ENCODE measurements at regions not wholly inside any gene's neighbourhood (a gene's known extent, or its start where the extent isn't known, plus 50 kb on each side); places are given as distances from the start of the nearest gene placed in this dataset.
"Not testable (repeated sequence)": the region's sequence is repeated elsewhere in the genome, so short reads cannot be mapped to it uniquely, and the experiment has no call there.

DNA sequence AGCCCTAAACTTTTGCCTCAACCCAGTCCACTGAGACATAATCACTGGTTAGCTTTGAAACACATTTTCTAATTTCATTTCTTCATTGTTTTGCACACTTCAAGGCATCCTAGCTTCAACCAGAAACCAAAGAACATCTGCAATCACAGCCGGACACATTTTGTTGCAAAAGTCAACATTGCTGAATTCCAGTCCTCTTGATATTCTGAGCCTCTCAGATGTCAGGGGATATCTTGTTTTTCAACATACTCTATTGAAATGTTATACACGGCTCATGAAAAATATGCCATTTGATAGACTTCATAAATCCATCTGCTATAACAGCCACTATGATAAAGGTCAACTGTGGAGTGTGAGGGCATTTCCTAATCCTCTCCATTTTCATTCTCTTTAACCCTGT is 241.6 kb upstream of the PUDP start:
- no peak for DNase-seq (ENCODE audit: low read depth, low spot score)

DNA sequence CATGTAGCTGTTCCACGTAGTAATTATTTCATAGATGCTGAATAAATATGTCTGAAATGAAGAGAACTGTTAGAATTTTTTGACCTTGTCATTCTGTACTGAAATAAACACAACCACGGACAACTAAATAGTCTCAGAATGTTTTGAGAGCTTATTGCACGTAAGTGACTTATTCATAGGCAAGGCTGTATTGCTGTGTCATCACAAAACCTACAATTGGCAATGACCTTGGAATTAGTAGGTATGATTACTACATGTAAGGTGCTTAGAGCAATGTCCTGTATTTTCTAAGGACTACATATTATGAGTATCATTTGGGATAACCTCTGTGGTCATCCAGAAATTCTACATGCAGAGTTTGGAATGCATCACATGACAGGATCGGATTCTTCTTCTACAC is 237.2 kb upstream of the PUDP start:
- DNase-seq (ENCODE audit: low read depth, low spot score), result no peak

DNA sequence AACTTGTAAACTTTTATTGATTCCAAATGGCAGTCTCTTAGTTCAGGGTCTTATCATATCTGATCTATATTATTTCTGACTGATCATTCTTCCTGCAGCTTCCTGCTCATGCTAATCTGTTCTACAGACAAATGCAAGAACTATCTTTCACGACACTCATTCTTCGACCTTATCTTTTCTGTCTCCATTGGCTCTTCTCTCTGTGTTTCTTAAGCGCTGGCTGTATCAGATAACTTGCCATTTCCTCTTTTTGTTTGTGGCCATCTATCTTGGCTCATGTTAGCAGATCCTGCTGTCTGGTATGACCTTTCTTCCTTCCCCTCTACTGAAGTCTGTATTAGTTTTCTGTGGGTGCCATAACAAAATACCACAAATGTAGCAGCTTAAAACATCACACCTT is 230.5 kb upstream of the PUDP start:
- DNase-seq (ENCODE audit: low read depth, low spot score), result no peak

GRCh38 chrX:7372825-7373525 is 225.0 kb upstream of the PUDP start:
- DNase-seq (ENCODE audit: low read depth, low spot score), result no peak

- DNase-seq (ENCODE audit: low read depth, low spot score), result no peak
Measured at GRCh38 chrX:7362111-7362510, 214.2 kb upstream of the PUDP start.

- no peak for DNase-seq (ENCODE audit: low read depth, low spot score)
Measured at GRCh38 chrX:7351926-7352325, 204.0 kb upstream of the PUDP start.

DNA sequence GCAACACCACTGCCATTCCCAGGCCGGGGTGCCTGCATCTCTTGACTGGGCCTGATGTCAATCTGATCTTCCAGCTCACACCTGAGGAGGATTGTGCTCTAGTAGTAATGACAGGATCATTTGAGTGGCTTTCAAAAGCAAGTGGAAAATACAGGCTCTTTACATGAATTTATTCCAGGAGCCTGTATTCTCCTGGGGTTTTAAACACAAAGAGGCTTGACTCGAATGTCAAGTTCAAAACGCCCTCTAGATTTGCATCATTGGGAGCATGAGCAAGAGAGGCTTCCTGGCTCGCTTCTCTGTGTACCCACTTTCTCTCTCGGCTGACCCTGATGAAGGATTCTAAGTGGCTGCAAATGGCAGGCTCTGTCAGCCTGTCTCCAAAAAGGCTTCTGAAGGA is 199.5 kb upstream of the PUDP start:
- no peak for DNase-seq (ENCODE audit: low read depth, low spot score)

- no peak for DNase-seq (ENCODE audit: low read depth, low spot score)
Measured at GRCh38 chrX:7346021-7346420, 198.1 kb upstream of the PUDP start.

GRCh38 chrX:7343181-7343580 is 195.2 kb upstream of the PUDP start:
- no peak for DNase-seq (ENCODE audit: low read depth, low spot score)

DNA sequence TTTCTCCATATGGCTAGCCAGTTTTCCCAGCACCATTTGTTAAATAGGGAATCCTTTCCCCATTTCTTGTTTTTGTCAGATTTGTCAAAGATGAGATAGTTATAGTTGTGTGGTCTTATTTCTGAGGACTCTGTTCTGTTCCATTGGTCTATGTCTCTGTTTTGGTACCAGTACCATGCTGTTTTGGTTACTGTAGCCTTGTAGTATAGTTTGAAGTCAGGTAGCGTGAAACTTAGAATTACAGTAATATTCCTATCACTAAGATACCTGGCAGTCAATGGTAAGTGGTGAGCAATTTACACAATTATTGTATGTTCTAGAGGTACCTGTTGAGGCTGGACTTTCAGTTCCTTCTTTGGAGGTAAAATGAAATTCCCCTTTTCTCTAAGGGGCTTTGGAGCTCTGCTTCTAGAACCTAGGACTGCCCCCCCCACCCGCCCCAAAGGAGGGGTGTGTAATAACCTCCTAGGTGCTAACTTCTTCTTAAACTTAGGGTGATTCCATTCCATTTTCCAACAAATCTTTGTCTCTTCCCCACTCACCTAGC is 187.9 kb upstream of the PUDP start:
- DNase-seq (ENCODE audit: low read depth, low spot score), result not testable (repeated sequence)

DNA sequence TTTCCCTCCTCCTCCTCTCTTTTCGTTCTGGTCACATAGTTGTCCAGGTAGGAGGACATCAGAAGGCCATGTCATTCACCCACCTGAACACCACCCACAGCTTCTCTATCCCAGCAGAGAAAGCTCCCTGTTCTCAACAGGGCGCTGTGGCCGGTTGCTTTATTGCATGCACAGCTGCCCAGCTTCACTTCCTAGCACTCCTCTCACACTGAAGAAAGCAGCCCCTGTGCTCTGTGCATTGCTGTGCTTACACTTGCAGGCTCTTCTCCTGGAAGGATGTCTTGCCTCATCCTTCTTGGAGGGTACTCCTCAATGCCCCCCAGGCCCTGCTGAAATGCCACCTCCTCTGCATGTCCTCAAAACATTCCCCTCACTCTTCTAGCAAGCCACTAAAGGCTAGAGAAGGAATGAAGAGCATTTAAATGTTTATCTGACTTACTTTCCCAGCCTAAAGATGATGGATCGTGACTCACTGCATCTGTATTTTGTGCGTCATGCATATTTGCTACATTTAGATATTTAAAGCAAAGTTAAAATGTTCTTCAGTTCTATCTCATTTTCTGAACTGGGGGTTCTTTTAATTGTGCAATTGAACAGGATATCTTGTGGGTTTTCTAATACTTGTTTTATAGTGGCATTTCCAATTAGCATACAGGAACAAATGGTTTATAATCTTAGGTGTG is 186.4 kb upstream of the PUDP start:
- DNase-seq (ENCODE audit: low read depth, low spot score), result no peak

- peak; percentile 7 for DNase-seq (ENCODE audit: low read depth, low spot score)
Measured at GRCh38 chrX:7330971-7331746, 183.2 kb upstream of the PUDP start.

DNA sequence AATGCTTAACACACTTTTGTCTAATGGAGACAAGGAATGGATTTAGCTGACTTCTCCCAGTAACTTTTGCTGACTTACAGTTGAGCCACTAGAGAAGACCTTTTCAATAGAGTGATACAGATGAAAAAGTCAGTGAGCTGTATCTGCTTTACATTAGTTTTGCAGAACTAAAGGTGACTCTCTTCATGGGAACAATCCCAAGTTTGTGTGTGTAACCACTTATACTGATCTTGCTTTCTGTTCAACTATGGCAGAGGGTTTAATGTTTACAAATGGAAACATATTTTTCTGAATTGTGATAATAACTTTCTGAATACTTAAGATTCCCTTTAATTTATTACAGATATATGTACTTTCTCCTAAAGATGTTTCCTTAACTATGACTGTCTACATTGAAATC is 182.6 kb upstream of the PUDP start:
- DNase-seq (ENCODE audit: low read depth, low spot score), result no peak

DNA sequence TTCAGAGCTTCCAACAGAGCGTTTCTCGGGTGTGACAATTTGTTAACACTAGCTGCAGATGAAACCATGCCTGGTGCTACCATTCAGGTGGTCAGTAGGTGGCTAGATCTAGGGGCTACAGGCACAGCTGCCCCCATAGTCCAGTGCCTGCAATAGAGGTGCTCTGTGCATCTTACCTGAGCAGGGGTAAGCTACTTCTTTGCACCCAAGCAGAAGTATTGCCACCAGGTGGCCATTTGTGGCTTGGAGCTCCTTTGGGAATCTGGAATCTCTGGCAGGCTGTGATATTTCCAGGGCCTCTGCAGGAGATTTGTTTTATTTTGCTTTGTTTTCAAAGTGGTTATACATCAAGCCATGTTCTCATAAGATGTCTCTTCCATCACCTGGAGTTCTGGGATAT is 170.7 kb upstream of the PUDP start:
- DNase-seq (ENCODE audit: low read depth, low spot score), result no peak

DNA sequence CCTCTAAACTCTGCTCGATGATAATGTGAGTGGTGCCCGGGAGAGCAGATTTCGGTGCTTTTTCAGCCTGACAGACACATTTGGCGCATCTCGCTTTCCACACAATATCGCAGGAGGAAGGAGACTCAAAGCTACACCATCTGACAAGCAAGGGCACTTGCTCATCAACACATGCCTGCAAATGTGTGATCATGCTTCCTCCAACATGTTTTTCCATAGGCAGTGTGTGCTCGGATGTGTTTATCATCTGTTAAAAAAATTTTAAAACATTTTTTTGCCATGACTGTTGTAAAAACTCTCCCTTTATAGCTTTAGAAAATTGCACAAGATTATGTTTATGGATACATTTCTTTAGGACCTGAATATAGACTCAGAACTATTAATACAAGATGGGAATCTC is 170.3 kb upstream of the PUDP start:
- DNase-seq (ENCODE audit: low read depth, low spot score), result no peak

DNA sequence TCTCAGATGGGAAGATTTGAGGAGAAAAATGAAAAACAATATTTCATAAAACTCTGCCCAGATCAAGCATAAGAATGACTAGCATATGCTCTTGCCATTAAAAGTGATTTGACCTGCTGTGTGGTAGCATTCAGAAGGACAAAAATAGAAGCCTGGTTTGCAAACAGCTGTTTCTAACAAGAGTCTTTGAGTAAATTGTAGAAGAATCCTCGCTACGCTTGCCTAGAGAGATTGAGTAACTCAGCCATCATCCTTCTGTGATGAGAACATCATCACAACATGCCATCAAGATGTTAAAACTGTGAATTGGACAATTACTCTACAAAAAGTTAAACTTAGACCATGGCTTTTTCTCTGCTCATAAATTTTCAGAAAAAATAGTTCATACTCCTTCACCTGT is 168.9 kb upstream of the PUDP start:
- DNase-seq (ENCODE audit: low read depth, low spot score), result no peak

DNA sequence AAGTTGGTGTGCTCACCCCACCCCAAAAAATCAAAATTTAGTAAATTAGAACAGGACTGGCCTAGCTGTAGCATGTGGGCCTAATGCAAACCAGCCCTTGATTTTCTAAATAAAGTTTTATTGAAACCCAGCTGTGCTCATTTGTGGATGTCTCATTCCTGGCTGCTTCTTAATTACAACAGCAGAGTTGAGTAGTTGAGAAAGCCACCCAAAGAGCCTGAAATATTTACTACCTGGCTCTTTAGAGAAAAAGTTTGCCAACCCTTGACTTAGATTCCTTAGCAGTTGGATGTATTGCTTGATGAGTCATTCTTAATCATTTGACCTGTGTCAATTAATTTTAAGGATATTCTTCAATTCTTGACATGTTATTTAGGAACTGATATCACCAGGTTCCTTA is 168.3 kb upstream of the PUDP start:
- no peak for DNase-seq (ENCODE audit: low read depth, low spot score)

DNA sequence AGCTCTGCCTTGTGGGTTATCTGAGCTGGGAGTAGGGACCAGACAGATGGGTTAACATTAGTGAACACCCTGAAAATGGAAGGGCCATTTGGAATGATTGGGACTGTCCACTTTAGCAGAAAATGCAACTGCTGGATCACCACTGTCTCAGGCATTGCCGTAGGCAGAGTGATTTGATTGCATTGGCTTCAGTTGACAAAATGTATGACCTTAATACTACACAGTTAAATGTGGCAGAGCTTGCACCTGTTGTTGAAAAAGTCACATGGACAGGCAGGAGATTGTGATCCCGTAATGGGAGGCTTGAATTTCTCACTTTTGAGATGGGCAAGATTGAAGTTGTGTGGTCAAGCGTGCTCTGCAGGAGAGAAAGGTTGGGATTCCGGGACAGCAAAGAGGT is 166.5 kb upstream of the PUDP start:
- DNase-seq (ENCODE audit: low read depth, low spot score), result no peak

GRCh38 chrX:7307720-7308119 is 159.8 kb upstream of the PUDP start:
- DNase-seq (ENCODE audit: low read depth, low spot score), result no peak

DNA sequence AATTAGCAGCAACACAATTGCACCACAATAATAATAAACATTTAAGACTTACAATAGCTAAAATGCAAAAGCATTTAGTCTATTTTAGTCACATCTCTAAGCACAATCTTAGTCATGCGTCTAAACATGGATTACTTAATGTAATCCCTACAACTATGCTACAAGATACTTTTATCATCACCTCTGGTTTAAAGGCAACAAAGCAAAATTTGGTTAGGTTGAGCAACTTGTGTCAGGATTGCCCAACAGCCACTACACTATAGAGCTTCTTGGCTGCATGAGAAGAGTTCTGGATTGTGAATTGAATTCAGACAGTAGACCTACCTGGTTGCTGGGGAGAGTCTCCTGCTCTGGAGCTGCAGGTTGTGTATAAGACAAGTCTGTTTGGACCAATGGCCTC is 146.5 kb upstream of the PUDP start:
- DNase-seq (ENCODE audit: low read depth, low spot score), result no peak

DNA sequence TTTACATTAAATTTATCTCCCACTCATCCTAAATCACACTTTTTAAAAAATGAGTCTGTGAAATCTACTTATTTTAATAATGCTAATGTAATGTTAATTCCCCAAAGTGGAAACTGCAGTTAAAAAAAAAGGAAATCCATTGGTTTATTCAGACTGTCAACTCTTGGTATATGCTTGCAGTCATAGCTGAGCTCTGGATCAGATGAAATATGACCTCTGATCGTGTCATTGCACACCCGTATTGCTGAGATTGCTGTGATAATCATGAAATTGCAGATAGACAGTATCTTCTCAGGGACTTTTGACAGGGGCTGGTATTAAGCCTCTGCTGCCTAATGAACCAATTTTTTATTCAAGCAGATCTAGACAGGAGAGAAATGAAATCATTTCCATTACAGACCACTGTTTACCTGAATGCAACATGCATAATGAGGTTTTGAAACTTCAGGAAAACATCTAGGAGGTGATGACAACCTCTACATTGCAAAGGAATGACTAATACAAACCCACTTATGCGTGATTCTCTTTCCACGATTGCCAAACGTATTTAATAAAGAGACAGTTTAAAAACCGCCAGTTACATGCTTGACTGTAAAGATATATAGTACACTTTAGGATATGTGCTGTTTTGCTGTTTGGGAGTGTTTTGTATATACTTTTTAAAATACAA is 138.3 kb upstream of the PUDP start:
- DNase-seq (ENCODE audit: low read depth, low spot score), result no peak

DNA sequence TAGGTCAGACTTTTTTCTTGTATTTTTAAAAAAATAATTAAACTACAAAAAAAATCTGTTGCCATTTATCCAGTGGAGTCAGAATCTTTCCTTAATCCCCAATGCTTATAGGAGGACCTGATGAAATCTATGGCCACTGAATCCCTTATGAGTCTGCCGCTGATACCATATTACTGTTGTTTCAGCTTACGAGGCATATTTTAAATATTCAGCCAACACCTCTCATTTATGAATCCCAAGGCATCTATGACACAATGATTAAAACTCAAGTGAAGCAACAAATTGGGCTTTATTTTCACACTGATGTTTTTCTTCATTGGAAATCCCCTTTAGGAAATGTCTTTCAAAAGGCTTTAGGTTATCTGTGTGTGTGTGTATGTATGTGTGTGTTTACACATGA is 137.8 kb upstream of the PUDP start:
- no peak for DNase-seq (ENCODE audit: low read depth, low spot score)

Measured in brain pericyte (primary cell).